HG03045 (cell line): ENCODE measurements at regions not wholly inside any gene's neighbourhood (a gene's known extent, or its start where the extent isn't known, plus 50 kb on each side); places are given as distances from the start of the nearest gene placed in this dataset.

Source experiments
- ATAC-seq: cut with Tn5 transposase; IDR thresholded peaks from one replicate; pipeline ENCODE4 v1.9.1; 2021; ENCODE audit warnings: mild to moderate bottlenecking, moderate library complexity; ENCODE audit not compliant: unreplicated experiment

GRCh38 chr5:62000646-62001045 is 305.4 kb upstream of the KIF2A start:
- no peak for ATAC-seq

GRCh38 chr5:62001640-62002039 is 304.4 kb upstream of the KIF2A start:
- no peak for ATAC-seq

GRCh38 chr5:62002436-62002835 is 303.6 kb upstream of the KIF2A start:
- ATAC-seq = no peak

GRCh38 chr5:62005551-62005950 is 300.5 kb upstream of the KIF2A start:
- no peak for ATAC-seq

GRCh38 chr5:62007457-62007856 is 298.5 kb upstream of the KIF2A start:
- ATAC-seq = no peak

- no peak for ATAC-seq
Measured at GRCh38 chr5:62011089-62011664, 294.8 kb upstream of the KIF2A start.

- ATAC-seq = no peak
Measured at GRCh38 chr5:62017092-62017491, 288.9 kb upstream of the KIF2A start.

- no peak for ATAC-seq
Measured at GRCh38 chr5:62029303-62029702, 276.7 kb upstream of the KIF2A start.

GRCh38 chr5:62030326-62030725 is 275.7 kb upstream of the KIF2A start:
- no peak for ATAC-seq

- ATAC-seq = no peak
Measured at GRCh38 chr5:62038024-62038423, 268.0 kb upstream of the KIF2A start.

GRCh38 chr5:62041156-62041756 is 264.8 kb upstream of the KIF2A start:
- ATAC-seq = no peak

- ATAC-seq = no peak
Measured at GRCh38 chr5:62042007-62042406, 264.0 kb upstream of the KIF2A start.

- ATAC-seq = no peak
Measured at GRCh38 chr5:62043289-62044280, 262.4 kb upstream of the KIF2A start.

- ATAC-seq = no peak
Measured at GRCh38 chr5:62044989-62045388, 261.0 kb upstream of the KIF2A start.

GRCh38 chr5:62046191-62046590 is 259.8 kb upstream of the KIF2A start:
- no peak for ATAC-seq

- ATAC-seq = no peak
Measured at GRCh38 chr5:62051747-62052146, 254.3 kb upstream of the KIF2A start.

GRCh38 chr5:62059960-62060359 is 246.0 kb upstream of the KIF2A start:
- no peak for ATAC-seq

GRCh38 chr5:62065050-62065449 is 241.0 kb upstream of the KIF2A start:
- no peak for ATAC-seq

- ATAC-seq = no peak
Measured at GRCh38 chr5:62066761-62067277, 239.2 kb upstream of the KIF2A start.

- no peak for ATAC-seq
Measured at GRCh38 chr5:62068554-62068953, 237.5 kb upstream of the KIF2A start.

GRCh38 chr5:62077387-62077786 is 228.6 kb upstream of the KIF2A start:
- ATAC-seq = no peak
